GM21515 (cell line): ENCODE measurements at regions not wholly inside any gene's neighbourhood (a gene's known extent, or its start where the extent isn't known, plus 50 kb on each side); places are given as distances from the start of the nearest gene placed in this dataset.
"Not testable (repeated sequence)": the region's sequence is repeated elsewhere in the genome, so short reads cannot be mapped to it uniquely, and the experiment has no call there.

Experiments used
- ATAC-seq: cut with Tn5 transposase; IDR thresholded peaks from one replicate; pipeline ENCODE4 v1.9.1; 2021; ENCODE audit not compliant: unreplicated experiment

GRCh38 chr17:73887739-73888138 is 243.5 kb upstream of the SDK2 start:
- no peak for ATAC-seq

GRCh38 chr17:73888862-73889261 is 244.6 kb upstream of the SDK2 start:
- no peak for ATAC-seq

GRCh38 chr17:73889439-73889838 is 245.2 kb upstream of the SDK2 start:
- no peak for ATAC-seq

GRCh38 chr17:73890831-73891405 is 246.7 kb upstream of the SDK2 start:
- no peak for ATAC-seq

GRCh38 chr17:73895157-73895556 is 250.9 kb upstream of the SDK2 start:
- no peak for ATAC-seq

GRCh38 chr17:73896966-73897365 is 252.7 kb upstream of the SDK2 start:
- no peak for ATAC-seq

GRCh38 chr17:73899839-73900238 is 255.6 kb upstream of the SDK2 start:
- no peak for ATAC-seq

GRCh38 chr17:73900516-73900915 is 256.3 kb upstream of the SDK2 start:
- no peak for ATAC-seq

GRCh38 chr17:73901249-73901648 is 257.0 kb upstream of the SDK2 start:
- ATAC-seq: no peak

- ATAC-seq: no peak
Measured at GRCh38 chr17:73901661-73902415, 257.6 kb upstream of the SDK2 start.

GRCh38 chr17:73902416-73903181 is 258.4 kb upstream of the SDK2 start:
- ATAC-seq: no peak

GRCh38 chr17:73906896-73907870 is 262.9 kb upstream of the SDK2 start:
- no peak for ATAC-seq

- no peak for ATAC-seq
Measured at GRCh38 chr17:73909186-73909585, 264.9 kb upstream of the SDK2 start.

- ATAC-seq: no peak
Measured at GRCh38 chr17:73910206-73910605, 266.0 kb upstream of the SDK2 start.

- no peak for ATAC-seq
Measured at GRCh38 chr17:73910821-73911515, 266.7 kb upstream of the SDK2 start.

GRCh38 chr17:73911726-73912372 is 267.6 kb upstream of the SDK2 start:
- no peak for ATAC-seq

- no peak for ATAC-seq
Measured at GRCh38 chr17:73912373-73912746, 268.1 kb upstream of the SDK2 start.

- ATAC-seq: no peak
Measured at GRCh38 chr17:73914536-73915274, 270.5 kb upstream of the SDK2 start.

- ATAC-seq: not testable (repeated sequence)
Measured at GRCh38 chr17:73919033-73919432, 274.8 kb upstream of the SDK2 start.
